ENCODE measurements at regions not wholly inside any gene's neighbourhood (a gene's known extent, or its start where the extent isn't known, plus 50 kb on each side); places are given as distances from the start of the nearest gene placed in this dataset.

DNA sequence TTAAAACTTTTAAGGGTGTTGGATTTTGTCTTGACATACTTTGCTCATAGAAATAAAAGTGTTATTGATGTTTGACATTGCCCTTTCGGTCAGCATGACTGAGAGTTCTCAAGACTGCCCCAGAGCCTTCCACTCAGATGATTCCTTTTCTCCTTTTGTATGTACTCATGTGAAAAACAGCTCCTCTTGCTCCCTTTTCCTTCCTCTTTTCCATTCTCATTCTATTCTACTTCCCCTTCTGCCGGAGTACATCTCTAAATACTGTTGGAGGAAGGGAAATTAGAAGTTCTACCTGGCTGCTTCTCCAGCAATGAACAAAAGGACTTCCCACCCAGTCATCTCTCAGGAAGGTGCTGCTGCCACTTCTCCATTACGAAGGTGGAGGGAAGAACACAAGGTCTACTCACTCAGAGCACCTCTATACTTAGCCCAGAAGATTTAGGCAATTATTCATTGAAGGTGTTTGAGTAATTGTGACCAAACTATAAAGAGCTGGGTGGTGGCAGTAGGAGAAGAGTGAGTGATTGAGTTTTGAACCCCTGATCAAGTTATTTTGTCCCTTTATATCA, 163.8 kb upstream of the MBNL1 start:
- no peaks in the 10 kb centered on the region for H3K4me1 ChIP-seq (ENCODE audit: control insufficient read depth in 1 of 2, low read depth in 2 of 2)
- no peak overlapping the region for H3K27ac ChIP-seq
- TF ChIP-seq, protein P1, sequence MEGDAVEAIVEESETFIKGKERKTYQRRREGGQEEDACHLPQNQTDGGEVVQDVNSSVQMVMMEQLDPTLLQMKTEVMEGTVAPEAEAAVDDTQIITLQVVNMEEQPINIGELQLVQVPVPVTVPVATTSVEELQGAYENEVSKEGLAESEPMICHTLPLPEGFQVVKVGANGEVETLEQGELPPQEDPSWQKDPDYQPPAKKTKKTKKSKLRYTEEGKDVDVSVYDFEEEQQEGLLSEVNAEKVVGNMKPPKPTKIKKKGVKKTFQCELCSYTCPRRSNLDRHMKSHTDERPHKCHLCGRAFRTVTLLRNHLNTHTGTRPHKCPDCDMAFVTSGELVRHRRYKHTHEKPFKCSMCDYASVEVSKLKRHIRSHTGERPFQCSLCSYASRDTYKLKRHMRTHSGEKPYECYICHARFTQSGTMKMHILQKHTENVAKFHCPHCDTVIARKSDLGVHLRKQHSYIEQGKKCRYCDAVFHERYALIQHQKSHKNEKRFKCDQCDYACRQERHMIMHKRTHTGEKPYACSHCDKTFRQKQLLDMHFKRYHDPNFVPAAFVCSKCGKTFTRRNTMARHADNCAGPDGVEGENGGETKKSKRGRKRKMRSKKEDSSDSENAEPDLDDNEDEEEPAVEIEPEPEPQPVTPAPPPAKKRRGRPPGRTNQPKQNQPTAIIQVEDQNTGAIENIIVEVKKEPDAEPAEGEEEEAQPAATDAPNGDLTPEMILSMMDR (IDR thresholded peaks at IDR 0.05) = no peak
- ATAC-seq (ENCODE audit: insufficient number of reproducible peaks, low FRiP score, low read depth) (no peak), DNase-seq (ENCODE audit: low spot score) (no peak)
- no peaks in the 10 kb centered on the region for H3K9me3 ChIP-seq
- no peaks in the 10 kb centered on the region for H3K27me3 ChIP-seq (replicated peaks; ENCODE audit: insufficient read depth)
- no peaks in the 10 kb centered on the region for H3K36me3 ChIP-seq
- H3K4me3 ChIP-seq = no peak overlapping the region

DNA sequence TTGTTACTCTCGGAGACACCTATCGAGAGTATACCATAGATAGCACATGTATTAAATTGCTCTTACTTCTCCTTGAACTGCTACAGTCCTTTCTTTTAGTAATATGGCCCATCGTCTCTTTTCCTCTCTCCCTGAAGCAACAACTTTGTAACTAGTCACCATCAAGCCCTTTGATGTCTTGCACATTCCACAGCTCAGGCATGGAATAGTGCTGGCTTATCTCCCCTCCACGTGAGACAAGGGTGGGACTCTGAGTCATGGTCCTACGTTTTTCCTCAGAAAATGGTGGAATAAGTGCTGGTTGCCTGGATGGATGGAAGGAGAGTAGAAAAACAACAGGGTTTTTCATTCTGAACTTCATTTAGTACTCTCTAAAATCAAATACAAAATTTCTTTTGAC, 163.3 kb upstream of the MBNL1 start:
- Histone ChIP-seq H3K4me1 (ENCODE audit: control insufficient read depth in 1 of 2, low read depth in 2 of 2) (no peaks in the 10 kb centered on the region), H3K27me3 (replicated peaks; ENCODE audit: insufficient read depth) (no peaks in the 10 kb centered on the region), H3K9me3 (no peaks in the 10 kb centered on the region), H3K36me3 (no peaks in the 10 kb centered on the region), H3K4me3 (no peak overlapping the region), H3K27ac (no peak overlapping the region)
- TF ChIP-seq, protein P1 (IDR thresholded peaks at IDR 0.05) = no peak
- DNase-seq (ENCODE audit: low spot score) (no peak), ATAC-seq (ENCODE audit: insufficient number of reproducible peaks, low FRiP score, low read depth) (no peak)

DNA sequence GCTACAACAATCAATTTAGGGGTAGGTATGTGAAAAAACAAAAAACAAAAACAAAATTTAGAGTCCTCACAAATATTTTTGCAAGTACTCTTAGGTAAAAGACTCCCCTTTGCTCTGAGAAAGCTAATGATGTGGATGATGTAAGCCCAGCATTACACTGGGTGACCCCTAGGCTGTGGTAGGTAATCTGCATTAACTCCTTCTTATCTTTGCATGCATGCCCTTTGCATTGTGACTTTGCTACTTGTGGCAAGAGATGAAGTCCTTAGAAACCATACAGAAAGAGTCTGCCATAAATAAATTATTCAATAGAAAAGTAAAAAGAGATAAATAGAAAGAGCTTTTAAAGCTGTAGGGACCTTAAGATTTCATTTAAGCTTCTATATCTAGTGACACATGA, 159.7 kb upstream of the MBNL1 start:
- Histone ChIP-seq H3K9me3 (no peaks in the 10 kb centered on the region), H3K36me3 (no peaks in the 10 kb centered on the region), H3K27me3 (replicated peaks; ENCODE audit: insufficient read depth) (no peaks in the 10 kb centered on the region), H3K4me3 (no peak overlapping the region), H3K27ac (no peak overlapping the region), H3K4me1 (ENCODE audit: control insufficient read depth in 1 of 2, low read depth in 2 of 2) (peaks cover 4% of the 10 kb centered on the region in 2 donors)
- no peak for ATAC-seq (ENCODE audit: insufficient number of reproducible peaks, low FRiP score, low read depth)
- TF ChIP-seq, protein P1 (IDR thresholded peaks at IDR 0.05) = no peak
- no peak for DNase-seq (ENCODE audit: low spot score)

DNA sequence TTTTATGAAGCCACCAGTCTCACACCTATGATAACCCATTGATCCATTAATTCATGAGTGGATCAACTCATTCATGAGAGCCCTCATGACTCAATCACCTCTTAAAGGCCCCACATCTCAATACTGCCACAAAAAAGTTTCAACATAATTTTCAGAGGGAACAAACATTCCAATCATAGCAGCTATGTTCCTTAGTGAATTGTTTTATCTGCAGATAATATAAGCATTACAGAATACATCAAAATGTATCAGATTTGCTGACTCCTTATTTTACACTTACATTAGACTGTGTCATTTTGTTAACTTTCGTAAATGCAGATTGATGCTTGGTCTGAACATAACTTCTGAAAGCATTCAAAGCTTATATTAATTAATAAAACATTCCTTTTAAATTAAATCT, 155.3 kb upstream of the MBNL1 start:
- H3K4me1 ChIP-seq (ENCODE audit: control insufficient read depth in 1 of 2, low read depth in 2 of 2) = peaks cover 4% of the 10 kb centered on the region in 2 donors
- ATAC-seq (ENCODE audit: insufficient number of reproducible peaks, low FRiP score, low read depth) (no peak), DNase-seq (ENCODE audit: low spot score) (no peak)
- H3K9me3 ChIP-seq = no peaks in the 10 kb centered on the region
- H3K27ac ChIP-seq = no peak overlapping the region
- H3K27me3 ChIP-seq (replicated peaks; ENCODE audit: insufficient read depth) = no peaks in the 10 kb centered on the region
- TF ChIP-seq, protein P1 (IDR thresholded peaks at IDR 0.05) = no peak
- no peaks in the 10 kb centered on the region for H3K36me3 ChIP-seq
- H3K4me3 ChIP-seq = no peak overlapping the region

DNA sequence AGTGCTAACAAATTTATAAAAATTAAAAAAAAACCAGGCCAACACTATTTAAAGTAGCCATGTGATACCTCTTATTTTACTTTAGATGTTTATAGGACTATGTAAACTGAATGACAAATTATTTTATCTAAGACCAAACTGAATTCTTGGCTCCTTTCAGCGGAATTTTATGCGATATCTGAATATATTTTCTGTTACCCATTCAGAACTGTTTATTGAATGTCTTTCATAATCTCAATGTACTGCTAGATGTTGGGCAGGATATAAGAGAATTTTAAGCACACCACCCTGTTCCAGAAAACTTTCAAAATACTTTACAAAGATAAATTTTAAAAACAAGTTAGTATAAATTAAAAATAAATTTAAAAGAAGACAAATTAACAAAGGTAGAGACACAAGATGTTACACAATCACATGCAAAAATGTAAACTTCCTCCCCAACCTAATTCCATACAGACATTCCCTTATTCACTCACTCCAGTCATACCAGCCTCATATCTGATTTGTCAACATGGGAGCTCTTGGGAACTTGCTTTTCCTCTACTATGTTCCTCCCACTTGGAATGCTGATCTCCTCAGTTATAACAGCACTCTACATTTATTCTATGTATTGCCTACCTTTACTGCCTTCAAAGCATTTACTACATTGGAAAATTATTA, 154.6 kb upstream of the MBNL1 start:
- ATAC-seq (ENCODE audit: insufficient number of reproducible peaks, low FRiP score, low read depth) = no peak
- no peak overlapping the region for H3K27ac ChIP-seq
- H3K36me3 ChIP-seq = no peaks in the 10 kb centered on the region
- no peaks in the 10 kb centered on the region for H3K27me3 ChIP-seq (replicated peaks; ENCODE audit: insufficient read depth)
- no peak overlapping the region for H3K4me3 ChIP-seq
- TF ChIP-seq, protein P1 (IDR thresholded peaks at IDR 0.05) = no peak
- peaks cover 4% of the 10 kb centered on the region in 2 donors for H3K4me1 ChIP-seq (ENCODE audit: control insufficient read depth in 1 of 2, low read depth in 2 of 2)
- DNase-seq (ENCODE audit: low spot score) = no peak
- no peaks in the 10 kb centered on the region for H3K9me3 ChIP-seq
